ENCODE measurements at regions not wholly inside any gene's neighbourhood (a gene's known extent, or its start where the extent isn't known, plus 50 kb on each side); places are given as distances from the start of the nearest gene placed in this dataset.

- Histone ChIP-seq H3K4me2 (ENCODE audit: low read length) (no peak overlapping the region), H3K4me1 (ENCODE audit: insufficient read depth, low read length, severe bottlenecking) (no peaks in the 10 kb centered on the region), H4K20me1 (ENCODE audit: insufficient read depth, low read length) (no peaks in the 10 kb centered on the region), H3K79me2 (ENCODE audit: insufficient read depth, low read length) (no peaks in the 10 kb centered on the region), H3K9ac (ENCODE audit: low read length) (no peak overlapping the region), H3K27me3 (ENCODE audit: insufficient read depth, low read length) (no peaks in the 10 kb centered on the region), H3K36me3 (ENCODE audit: insufficient read depth, low read length) (no peaks in the 10 kb centered on the region), H3K4me3 (ENCODE audit: low read depth, low read length, poor library complexity, severe bottlenecking) (no peak overlapping the region), H3K9me3 (ENCODE audit: low read length) (no peaks in the 10 kb centered on the region), H3F3A (ENCODE audit: insufficient read depth, low read length) (no peaks in the 10 kb centered on the region), H3K27ac (ENCODE audit: low read depth, low read length, poor library complexity, severe bottlenecking) (no peak overlapping the region), H2AFZ (ENCODE audit: low read length) (no peak overlapping the region), H3K9me2 (ENCODE audit: low read depth, low read length) (no peaks in the 10 kb centered on the region)
- no peak for TF ChIP-seq EZH2 (IDR thresholded peaks at IDR 0.05; ENCODE audit: borderline replicate concordance, low read length)
These were observed 340.6 kb upstream of the NRP1 start for GRCh38 chr10:33674986-33675599.

DNA sequence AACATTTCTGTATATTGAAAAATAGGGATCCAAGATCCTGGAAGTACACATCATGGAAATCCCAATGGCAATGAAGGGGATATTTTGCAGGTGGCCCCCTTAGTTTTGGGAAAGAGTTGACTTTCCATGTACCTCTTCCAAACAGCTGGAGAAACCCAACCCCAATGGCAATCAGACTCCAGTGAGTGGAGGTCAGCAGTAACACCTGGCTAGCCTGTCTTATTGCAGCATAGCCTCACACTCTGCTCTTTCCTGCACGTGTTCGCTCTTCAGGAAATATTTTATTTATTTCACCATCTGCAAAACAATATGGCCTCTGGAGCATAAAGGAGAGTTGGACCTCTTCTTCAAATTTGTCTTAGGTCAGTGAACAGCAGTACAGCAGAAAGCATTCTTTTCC lies 340.0 kb upstream of the NRP1 start:
- Histone ChIP-seq H3K9me3 (ENCODE audit: low read length) (no peaks in the 10 kb centered on the region), H3K4me3 (ENCODE audit: low read depth, low read length, poor library complexity, severe bottlenecking) (no peak overlapping the region), H3K79me2 (ENCODE audit: insufficient read depth, low read length) (no peaks in the 10 kb centered on the region), H3K4me2 (ENCODE audit: low read length) (no peak overlapping the region), H3K27me3 (ENCODE audit: insufficient read depth, low read length) (no peaks in the 10 kb centered on the region), H2AFZ (ENCODE audit: low read length) (no peak overlapping the region), H3K9me2 (ENCODE audit: low read depth, low read length) (no peaks in the 10 kb centered on the region), H3F3A (ENCODE audit: insufficient read depth, low read length) (no peaks in the 10 kb centered on the region), H3K27ac (ENCODE audit: low read depth, low read length, poor library complexity, severe bottlenecking) (no peak overlapping the region), H4K20me1 (ENCODE audit: insufficient read depth, low read length) (no peaks in the 10 kb centered on the region), H3K4me1 (ENCODE audit: insufficient read depth, low read length, severe bottlenecking) (no peaks in the 10 kb centered on the region), H3K9ac (ENCODE audit: low read length) (no peak overlapping the region), H3K36me3 (ENCODE audit: insufficient read depth, low read length) (no peaks in the 10 kb centered on the region)
- TF ChIP-seq, protein P1, sequence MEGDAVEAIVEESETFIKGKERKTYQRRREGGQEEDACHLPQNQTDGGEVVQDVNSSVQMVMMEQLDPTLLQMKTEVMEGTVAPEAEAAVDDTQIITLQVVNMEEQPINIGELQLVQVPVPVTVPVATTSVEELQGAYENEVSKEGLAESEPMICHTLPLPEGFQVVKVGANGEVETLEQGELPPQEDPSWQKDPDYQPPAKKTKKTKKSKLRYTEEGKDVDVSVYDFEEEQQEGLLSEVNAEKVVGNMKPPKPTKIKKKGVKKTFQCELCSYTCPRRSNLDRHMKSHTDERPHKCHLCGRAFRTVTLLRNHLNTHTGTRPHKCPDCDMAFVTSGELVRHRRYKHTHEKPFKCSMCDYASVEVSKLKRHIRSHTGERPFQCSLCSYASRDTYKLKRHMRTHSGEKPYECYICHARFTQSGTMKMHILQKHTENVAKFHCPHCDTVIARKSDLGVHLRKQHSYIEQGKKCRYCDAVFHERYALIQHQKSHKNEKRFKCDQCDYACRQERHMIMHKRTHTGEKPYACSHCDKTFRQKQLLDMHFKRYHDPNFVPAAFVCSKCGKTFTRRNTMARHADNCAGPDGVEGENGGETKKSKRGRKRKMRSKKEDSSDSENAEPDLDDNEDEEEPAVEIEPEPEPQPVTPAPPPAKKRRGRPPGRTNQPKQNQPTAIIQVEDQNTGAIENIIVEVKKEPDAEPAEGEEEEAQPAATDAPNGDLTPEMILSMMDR (IDR thresholded peaks at IDR 0.05; ENCODE audit: low read length), result no peak
- TF ChIP-seq EZH2 (IDR thresholded peaks at IDR 0.05; ENCODE audit: borderline replicate concordance, low read length), result no peak

- H3K4me1 ChIP-seq (ENCODE audit: insufficient read depth, low read length, severe bottlenecking), result no peaks in the 10 kb centered on the region
- H3K4me2 ChIP-seq (ENCODE audit: low read length), result no peak overlapping the region
- no peaks in the 10 kb centered on the region for H4K20me1 ChIP-seq (ENCODE audit: insufficient read depth, low read length)
- no peaks in the 10 kb centered on the region for H3F3A ChIP-seq (ENCODE audit: insufficient read depth, low read length)
- no peak overlapping the region for H2AFZ ChIP-seq (ENCODE audit: low read length)
- H3K79me2 ChIP-seq (ENCODE audit: insufficient read depth, low read length), result no peaks in the 10 kb centered on the region
- H3K9me3 ChIP-seq (ENCODE audit: low read length), result no peaks in the 10 kb centered on the region
- H3K9me2 ChIP-seq (ENCODE audit: low read depth, low read length), result no peaks in the 10 kb centered on the region
- no peaks in the 10 kb centered on the region for H3K36me3 ChIP-seq (ENCODE audit: insufficient read depth, low read length)
- no peak overlapping the region for H3K27ac ChIP-seq (ENCODE audit: low read depth, low read length, poor library complexity, severe bottlenecking)
- no peaks in the 10 kb centered on the region for H3K27me3 ChIP-seq (ENCODE audit: insufficient read depth, low read length)
- no peak overlapping the region for H3K9ac ChIP-seq (ENCODE audit: low read length)
- H3K4me3 ChIP-seq (ENCODE audit: low read depth, low read length, poor library complexity, severe bottlenecking), result no peak overlapping the region
- no peak for TF ChIP-seq EZH2 (IDR thresholded peaks at IDR 0.05; ENCODE audit: borderline replicate concordance, low read length)
- TF ChIP-seq, protein P1 (IDR thresholded peaks at IDR 0.05; ENCODE audit: low read length), result no peak
These were observed 339.5 kb upstream of the NRP1 start for GRCh38 chr10:33673839-33674415.

DNA sequence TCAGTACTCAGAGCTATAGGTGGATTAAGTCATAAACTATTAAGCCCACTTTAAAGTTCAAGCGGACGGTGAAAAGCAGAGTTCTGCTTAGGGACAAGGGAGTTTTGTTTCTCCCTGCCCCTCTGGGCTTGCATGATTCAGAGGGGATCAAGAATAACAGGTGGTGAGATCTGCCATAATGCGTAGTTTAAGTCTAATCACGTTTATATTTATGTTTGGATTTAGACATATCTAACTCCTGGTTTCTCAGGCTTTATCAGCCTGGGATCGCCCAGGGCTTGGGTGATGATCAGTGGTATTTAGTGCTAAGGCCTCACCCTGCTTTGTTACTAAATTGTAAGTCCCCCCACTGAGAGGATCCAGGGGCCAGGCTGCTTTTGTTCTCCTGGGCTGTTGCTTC lies 335.4 kb upstream of the NRP1 start:
- no peaks in the 10 kb centered on the region for H3K4me1 ChIP-seq (ENCODE audit: insufficient read depth, low read length, severe bottlenecking)
- no peak overlapping the region for H2AFZ ChIP-seq (ENCODE audit: low read length)
- H3K4me2 ChIP-seq (ENCODE audit: low read length), result no peak overlapping the region
- no peaks in the 10 kb centered on the region for H3F3A ChIP-seq (ENCODE audit: insufficient read depth, low read length)
- H3K9ac ChIP-seq (ENCODE audit: low read length), result no peak overlapping the region
- no peaks in the 10 kb centered on the region for H3K27me3 ChIP-seq (ENCODE audit: insufficient read depth, low read length)
- H3K79me2 ChIP-seq (ENCODE audit: insufficient read depth, low read length), result no peaks in the 10 kb centered on the region
- H3K27ac ChIP-seq (ENCODE audit: low read depth, low read length, poor library complexity, severe bottlenecking), result no peak overlapping the region
- H4K20me1 ChIP-seq (ENCODE audit: insufficient read depth, low read length), result no peaks in the 10 kb centered on the region
- no peaks in the 10 kb centered on the region for H3K9me3 ChIP-seq (ENCODE audit: low read length)
- no peak for TF ChIP-seq EZH2 (IDR thresholded peaks at IDR 0.05; ENCODE audit: borderline replicate concordance, low read length)
- TF ChIP-seq, protein P1 (IDR thresholded peaks at IDR 0.05; ENCODE audit: low read length), result no peak
- H3K9me2 ChIP-seq (ENCODE audit: low read depth, low read length), result no peaks in the 10 kb centered on the region
- H3K4me3 ChIP-seq (ENCODE audit: low read depth, low read length, poor library complexity, severe bottlenecking), result no peak overlapping the region
- H3K36me3 ChIP-seq (ENCODE audit: insufficient read depth, low read length), result no peaks in the 10 kb centered on the region

Measured in OCI-LY1 (cell line).